Fibroblast of lung (primary cell): ENCODE measurements at regions not wholly inside any gene's neighbourhood (a gene's known extent, or its start where the extent isn't known, plus 50 kb on each side); places are given as distances from the start of the nearest gene placed in this dataset.

ENCODE experiments used
- CTCF ChIP-seq, 2 donors: IDR thresholded peaks in 1 of 2; conservative IDR thresholded peaks in 1 of 2; 1 replicate in 1 of 2; 2 replicates in 1 of 2; pipeline ENCODE4 v1.5.1; 2011 to 2012; ENCODE audit warnings: low read length in 2 of 2, control low read depth in 1 of 2, inconsistent platforms in 1 of 2, low read depth in 1 of 2, mild to moderate bottlenecking in 1 of 2
- EZH2 ChIP-seq: IDR thresholded peaks from 2 replicates; pipeline ENCODE4 v1.5.1; 2012; ENCODE audit warnings: low read length, control low read depth, mild to moderate bottlenecking; ENCODE audit errors: missing control alignments

- TF ChIP-seq CTCF (conservative IDR thresholded peaks at IDR 0.05 in 1 of 2, IDR thresholded peaks at IDR 0.05 in 1 of 2; ENCODE audit: low read depth in 1 of 2, low read length in 2 of 2) (no peak), EZH2 (no peak)
Observed at GRCh38 chr4:128337863-128338262, 50.2 kb upstream of the PGRMC2 start.
